SK-N-SH (cell line): ENCODE measurements at regions not wholly inside any gene's neighbourhood (a gene's known extent, or its start where the extent isn't known, plus 50 kb on each side); places are given as distances from the start of the nearest gene placed in this dataset.

ENCODE experiments used
- CTCF ChIA-PET: fragments of 300-600, 350-600 bp; formaldehyde crosslinking; extraction: SDS; loops from one replicate; lab custom pipeline; 2021; lab: Yijun Ruan, JAX
- POLR2A ChIA-PET: fragments of 350-600 bp; sonication (Branson Sonifier 250); formaldehyde crosslinking; extraction: SDS; loops from one replicate; lab custom pipeline; 2020; ENCODE audit warnings: antibody characterized with exemption, inconsistent platforms; lab: Yijun Ruan, JAX
- DNase-seq: peaks from one replicate; pipeline ENCODE4 v3.0.0; 2012
- H2AFZ ChIP-seq: fragments of 200-600 bp; sonication (generic); 2 replicates; pipeline ENCODE4 v1.8.1; 2016; ENCODE audit warnings: antibody characterized with exemption, mild to moderate bottlenecking, low read depth
- H3F3A ChIP-seq: fragments of 200-600 bp; sonication (generic); replicated peaks from 2 replicates; pipeline ENCODE3; 2016; ENCODE audit warnings: antibody characterized with exemption, mild to moderate bottlenecking; ENCODE audit not compliant: insufficient read depth
- H3K27ac ChIP-seq, 2 experiments: fragments of 200-500 bp in 1 of 2; fragments of 200-600 bp in 1 of 2; sonication (Bioruptor generic) in 1 of 2; sonication (generic), shearing (Covaris generic) in 1 of 2; 2 replicates each; pipeline versions ENCODE4 v1.5.1 to v1.6.1; 2014 to 2016; ENCODE audit warnings: low read depth in 2 of 2, inconsistent platforms in 1 of 2, low read length in 1 of 2, mild to moderate bottlenecking in 1 of 2, mixed read lengths in 1 of 2
- H3K27me3 ChIP-seq: fragments of 200-600 bp; sonication (generic), shearing (Covaris generic); 2 replicates; pipeline ENCODE4 v1.6.1; 2016; ENCODE audit warnings: mixed run types; ENCODE audit not compliant: insufficient read depth
- H3K36me3 ChIP-seq, 2 experiments: fragments of 200-500 bp in 1 of 2; fragments of 200-600 bp in 1 of 2; sonication (Bioruptor generic) in 1 of 2; sonication (generic) in 1 of 2; replicated peaks in 1 of 2; 2 replicates each; pipeline versions ENCODE3 to v1.5.1; 2014 to 2016; ENCODE audit warnings: low read length in 1 of 2, mild to moderate bottlenecking in 1 of 2; ENCODE audit not compliant: insufficient read depth in 2 of 2, control insufficient read depth in 1 of 2
- H3K4me1 ChIP-seq, 2 experiments: fragments of 200-500 bp in 1 of 2; fragments of 200-600 bp in 1 of 2; sonication (Bioruptor generic) in 1 of 2; sonication (generic), shearing (Covaris generic) in 1 of 2; 2 replicates each; pipeline versions ENCODE4 v1.5.1 to v1.6.1; 2014 to 2016; ENCODE audit warnings: low read depth in 1 of 2, low read length in 1 of 2, mixed run types in 1 of 2; ENCODE audit not compliant: insufficient read depth in 2 of 2, control insufficient read depth in 1 of 2
- H3K4me2 ChIP-seq: fragments of 200-600 bp; sonication (generic), shearing (Covaris generic); 2 replicates; pipeline ENCODE4 v1.6.1; 2017; ENCODE audit warnings: mixed run types
- H3K4me3 ChIP-seq, 2 experiments: fragments of 200-500 bp in 1 of 2; fragments of 200-600 bp in 1 of 2; sonication (Bioruptor generic) in 1 of 2; sonication (generic), shearing (Covaris generic) in 1 of 2; 2 replicates each; pipeline versions ENCODE4 v1.5.1 to v1.8.1; 2014 to 2016; ENCODE audit warnings: low read depth in 2 of 2, inconsistent platforms in 1 of 2, low read length in 1 of 2, mild to moderate bottlenecking in 1 of 2, mixed read lengths in 1 of 2, moderate library complexity in 1 of 2
- H3K79me2 ChIP-seq: fragments of 200-600 bp; sonication (generic); 2 replicates; pipeline ENCODE4 v1.8.1; 2017; ENCODE audit warnings: mild to moderate bottlenecking; ENCODE audit not compliant: insufficient read depth
- H3K9ac ChIP-seq: fragments of 200-600 bp; sonication (generic); 2 replicates; pipeline ENCODE4 v1.6.1; 2017; ENCODE audit warnings: mixed run types
- H3K9me2 ChIP-seq: fragments of 200-600 bp; sonication (generic); 2 replicates; pipeline ENCODE4 v1.6.1; 2017; ENCODE audit warnings: mixed run types
- H3K9me3 ChIP-seq: fragments of 200-600 bp; sonication (generic); 2 replicates; pipeline ENCODE4 v1.6.1; 2017; ENCODE audit warnings: mixed run types, mild to moderate bottlenecking, moderate library complexity
- H4K20me1 ChIP-seq: fragments of 200-600 bp; sonication (generic); 2 replicates; pipeline ENCODE4 v1.6.1; 2017; ENCODE audit warnings: mild to moderate bottlenecking, mixed run types; ENCODE audit not compliant: insufficient read depth
- CTCF ChIP-seq: fragments of 200-600 bp; sonication (generic); IDR thresholded peaks from 2 replicates; pipeline ENCODE4 v1.6.1; 2017; ENCODE audit warnings: antibody characterized with exemption, mild to moderate bottlenecking, moderate library complexity
- ELF1 ChIP-seq: IDR thresholded peaks from 2 replicates; pipeline ENCODE4 v1.4.0; 2012
- EP300 ChIP-seq, 2 experiments: IDR thresholded peaks; 2 replicates each; pipeline versions ENCODE4 v1.4.0 to v1.6.1; 2012; ENCODE audit warnings: borderline replicate concordance in 1 of 2, low read depth in 1 of 2, low read length in 1 of 2
- FOXM1 ChIP-seq: IDR thresholded peaks from 2 replicates; pipeline ENCODE4 v1.4.0; 2012; ENCODE audit warnings: low read depth, mild to moderate bottlenecking
- JUND ChIP-seq: IDR thresholded peaks from 2 replicates; pipeline ENCODE4 v1.4.0; 2012
- MEF2A ChIP-seq: IDR thresholded peaks from 2 replicates; pipeline ENCODE4 v1.4.0; 2012; ENCODE audit warnings: low read depth, borderline replicate concordance
- MXI1 ChIP-seq: IDR thresholded peaks from 2 replicates; pipeline ENCODE4 v1.6.1; 2012; ENCODE audit warnings: mild to moderate bottlenecking, low read depth, low read length, improper control_type of control experiment
- NFIC ChIP-seq: IDR thresholded peaks from 2 replicates; pipeline ENCODE4 v1.4.0; 2012; ENCODE audit warnings: borderline replicate concordance
- NRF1 ChIP-seq: IDR thresholded peaks from 2 replicates; pipeline ENCODE4 v1.6.1; 2012; ENCODE audit warnings: low read depth, mild to moderate bottlenecking, low read length
- POLR2AphosphoS5 ChIP-seq: IDR thresholded peaks from 2 replicates; pipeline ENCODE4 v1.6.1; 2012; ENCODE audit warnings: low read depth, low read length
- RCOR1 ChIP-seq: fragments of 150-350 bp; IDR thresholded peaks from 2 replicates; pipeline ENCODE4 v1.6.1; 2017; ENCODE audit warnings: antibody characterized with exemption, low read length
- RFX5 ChIP-seq: IDR thresholded peaks from 2 replicates; pipeline ENCODE4 v1.6.1; 2012; ENCODE audit warnings: mild to moderate bottlenecking, improper control_type of control experiment, low read length
- SIN3A ChIP-seq: IDR thresholded peaks from 2 replicates; pipeline ENCODE4 v1.6.1; 2012; ENCODE audit warnings: low read depth, mild to moderate bottlenecking, low read length, moderate library complexity, borderline replicate concordance
- SMC3 ChIP-seq: IDR thresholded peaks from 2 replicates; pipeline ENCODE4 v1.6.1; 2012; ENCODE audit warnings: low read depth, low read length, improper control_type of control experiment
- TEAD4 ChIP-seq: IDR thresholded peaks from 2 replicates; pipeline ENCODE4 v1.4.0; 2012; ENCODE audit warnings: mild to moderate bottlenecking, borderline replicate concordance; ENCODE audit not compliant: insufficient read depth
- USF1 ChIP-seq: IDR thresholded peaks from 2 replicates; pipeline ENCODE4 v1.4.0; 2012; ENCODE audit warnings: low read depth, borderline replicate concordance
- YY1 ChIP-seq: IDR thresholded peaks from 2 replicates; pipeline ENCODE4 v1.4.0; 2012; ENCODE audit warnings: low read depth, mild to moderate bottlenecking
- WGBS: methylation state at CpG from one replicate; pipeline ENCODE4 v1.1.6; 2017; ENCODE audit warnings: low lambda C conversion rate; 5-methylcytosine and 5-hydroxymethylcytosine counted together
- TF ChIP-seq, protein P1 (sequence below): fragments of 150-350 bp; IDR thresholded peaks from 2 replicates; pipeline ENCODE4 v1.6.1; 2016; ENCODE audit warnings: mild to moderate bottlenecking, low read depth, low read length
- TF ChIP-seq, protein P2 (sequence below): fragments of 150-350 bp; IDR thresholded peaks from 2 replicates; pipeline ENCODE4 v1.6.1; 2017; ENCODE audit warnings: antibody characterized with exemption, low read length, low read depth, borderline replicate concordance

- Histone ChIP-seq H3K4me3 (no peak overlapping the region), H3K4me1 (no peaks in the 10 kb centered on the region), H4K20me1 (no peaks in the 10 kb centered on the region), H3F3A (no peaks in the 10 kb centered on the region), H3K9ac (no peak overlapping the region), H2AFZ (no peak overlapping the region), H3K4me2 (no peak overlapping the region), H3K36me3 (no peaks in the 10 kb centered on the region), H3K27me3 (no peaks in the 10 kb centered on the region), H3K9me3 (no peaks in the 10 kb centered on the region; the same call in 1 of the 2 replicates), H3K79me2 (no peaks in the 10 kb centered on the region), H3K27ac (no peak overlapping the region), H3K9me2 (no peaks in the 10 kb centered on the region)
- no peak for DNase-seq
- TF ChIP-seq JUND (no peak), CTCF (no peak), TEAD4 (no peak), SIN3A (no peak), NRF1 (no peak), EP300 (IDR thresholded peaks at IDR 0.05; ENCODE audit: borderline replicate concordance in 1 of 2, low read depth in 1 of 2, low read length in 1 of 2) (no peak), MXI1 (no peak), RCOR1 (no peak), ELF1 (no peak), SMC3 (no peak), USF1 (no peak), YY1 (no peak), FOXM1 (no peak)
- TF ChIP-seq, protein P1, sequence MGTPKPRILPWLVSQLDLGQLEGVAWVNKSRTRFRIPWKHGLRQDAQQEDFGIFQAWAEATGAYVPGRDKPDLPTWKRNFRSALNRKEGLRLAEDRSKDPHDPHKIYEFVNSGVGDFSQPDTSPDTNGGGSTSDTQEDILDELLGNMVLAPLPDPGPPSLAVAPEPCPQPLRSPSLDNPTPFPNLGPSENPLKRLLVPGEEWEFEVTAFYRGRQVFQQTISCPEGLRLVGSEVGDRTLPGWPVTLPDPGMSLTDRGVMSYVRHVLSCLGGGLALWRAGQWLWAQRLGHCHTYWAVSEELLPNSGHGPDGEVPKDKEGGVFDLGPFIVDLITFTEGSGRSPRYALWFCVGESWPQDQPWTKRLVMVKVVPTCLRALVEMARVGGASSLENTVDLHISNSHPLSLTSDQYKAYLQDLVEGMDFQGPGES = no peak
- TF ChIP-seq, protein P2, sequence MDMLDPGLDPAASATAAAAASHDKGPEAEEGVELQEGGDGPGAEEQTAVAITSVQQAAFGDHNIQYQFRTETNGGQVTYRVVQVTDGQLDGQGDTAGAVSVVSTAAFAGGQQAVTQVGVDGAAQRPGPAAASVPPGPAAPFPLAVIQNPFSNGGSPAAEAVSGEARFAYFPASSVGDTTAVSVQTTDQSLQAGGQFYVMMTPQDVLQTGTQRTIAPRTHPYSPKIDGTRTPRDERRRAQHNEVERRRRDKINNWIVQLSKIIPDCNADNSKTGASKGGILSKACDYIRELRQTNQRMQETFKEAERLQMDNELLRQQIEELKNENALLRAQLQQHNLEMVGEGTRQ = no peak
- ChIA-PET POLR2A (no interaction called here), CTCF (no interaction called here)
- 8% methylated on average over 5 of the region's 5 CpGs for WGBS
These were observed 655.0 kb upstream of the NCAM2 start for GRCh38 chr21:20343186-20343585.

DNA sequence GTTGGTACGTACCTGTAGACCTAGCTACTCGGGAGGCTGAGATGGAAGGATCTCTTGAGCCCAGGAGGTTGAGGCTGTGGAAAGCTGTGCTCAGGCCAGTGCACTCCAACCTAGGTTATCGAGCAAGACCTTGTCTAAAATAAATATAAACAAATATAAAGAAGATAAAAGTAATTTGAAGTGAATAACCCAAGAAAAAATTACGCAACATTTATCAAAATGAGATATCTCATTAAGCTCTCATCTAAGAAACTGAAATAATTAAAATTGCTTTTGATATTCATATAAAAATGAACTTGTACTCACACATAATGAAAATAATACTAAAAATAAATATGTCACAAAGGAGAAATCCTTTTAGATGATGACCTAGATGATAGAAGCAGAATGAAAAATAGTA is 647.1 kb upstream of the NCAM2 start:
- TF ChIP-seq POLR2AphosphoS5 = no peak
- TF ChIP-seq RFX5 = no peak
- no peak for TF ChIP-seq SMC3
- no peak for TF ChIP-seq NFIC
- no peak for TF ChIP-seq MEF2A
- no peak for TF ChIP-seq USF1
- Histone ChIP-seq H3K4me3 (no peak overlapping the region), H3K9ac (no peak overlapping the region), H2AFZ (no peak overlapping the region), H3K9me3 (no peaks in the 10 kb centered on the region), H3K4me2 (no peak overlapping the region), H4K20me1 (no peaks in the 10 kb centered on the region), H3K36me3 (no peaks in the 10 kb centered on the region), H3K27ac (no peak overlapping the region), H3F3A (no peaks in the 10 kb centered on the region), H3K79me2 (no peaks in the 10 kb centered on the region), H3K27me3 (no peaks in the 10 kb centered on the region), H3K9me2 (no peaks in the 10 kb centered on the region), H3K4me1 (no peaks in the 10 kb centered on the region)
- DNase-seq = no peak
- ChIA-PET POLR2A (no interaction called here), CTCF (no interaction called here)
- WGBS = 2% methylated on average over 4 of the region's 4 CpGs
